MCF 10A (cell line): ENCODE measurements at regions not wholly inside any gene's neighbourhood (a gene's known extent, or its start where the extent isn't known, plus 50 kb on each side); places are given as distances from the start of the nearest gene placed in this dataset.

ENCODE experiments used
- BruUV-seq: library from RNA; stranded (reverse); fragments of 400-500 nt; replicated peaks from 2 replicates; lab custom pipeline; 2021; lab: Mats Ljungman, UMichigan
- CTCF ChIA-PET: fragments of 300-600 bp; sonication (Branson Sonifier 250); formaldehyde crosslinking; extraction: SDS; loops from one replicate; lab custom pipeline; 2021; ENCODE audit warnings: antibody characterized with exemption, inconsistent platforms; lab: Yijun Ruan, JAX
- POLR2A ChIA-PET: fragments of 300-600, 350-650 bp; sonication (Branson Sonifier 250); formaldehyde crosslinking; extraction: SDS; loops from one replicate; lab custom pipeline; 2020; ENCODE audit warnings: antibody characterized with exemption, inconsistent platforms; lab: Yijun Ruan, JAX
- DNase-seq: peaks from one replicate; pipeline ENCODE4 v3.0.0-alpha.2; 2018; ENCODE audit not compliant: unreplicated experiment
- H3K27ac Mint-ChIP-seq: one replicate; pipeline ENCODE4 v1.8.0; 2022; ENCODE audit warnings: mild to moderate bottlenecking, low read depth, mixed read lengths; ENCODE audit not compliant: unreplicated experiment
- H3K27me3 Mint-ChIP-seq: one replicate; pipeline ENCODE4 v1.8.0; 2022; ENCODE audit warnings: mixed read lengths; ENCODE audit not compliant: insufficient read depth, unreplicated experiment
- H3K36me3 Mint-ChIP-seq: one replicate; pipeline ENCODE4 v1.8.0; 2022; ENCODE audit warnings: mild to moderate bottlenecking, moderate library complexity, mixed read lengths; ENCODE audit not compliant: insufficient read depth, unreplicated experiment
- H3K4me1 Mint-ChIP-seq: one replicate; pipeline ENCODE4 v1.8.0; 2022; ENCODE audit warnings: mixed read lengths; ENCODE audit not compliant: insufficient read depth, unreplicated experiment
- H3K4me3 Mint-ChIP-seq: one replicate; pipeline ENCODE4 v1.8.0; 2022; ENCODE audit warnings: mild to moderate bottlenecking, moderate library complexity, mixed read lengths; ENCODE audit not compliant: unreplicated experiment
- H3K9me3 Mint-ChIP-seq: one replicate; pipeline ENCODE4 v1.8.0; 2022; ENCODE audit warnings: mixed read lengths; ENCODE audit not compliant: unreplicated experiment
- intact Hi-C: fragments of 100-400 bp; cut with micrococcal nuclease; formaldehyde crosslinking; loops from 2 replicates; pipeline ENCODE4 v1.14.1; 2022
- TF ChIP-seq, protein P1 (sequence below): fragments of 200-600 bp; IDR thresholded peaks from one replicate; pipeline ENCODE4 v1.8.0; 2022; ENCODE audit warnings: antibody characterized with exemption, mild to moderate bottlenecking; ENCODE audit not compliant: unreplicated experiment

DNA sequence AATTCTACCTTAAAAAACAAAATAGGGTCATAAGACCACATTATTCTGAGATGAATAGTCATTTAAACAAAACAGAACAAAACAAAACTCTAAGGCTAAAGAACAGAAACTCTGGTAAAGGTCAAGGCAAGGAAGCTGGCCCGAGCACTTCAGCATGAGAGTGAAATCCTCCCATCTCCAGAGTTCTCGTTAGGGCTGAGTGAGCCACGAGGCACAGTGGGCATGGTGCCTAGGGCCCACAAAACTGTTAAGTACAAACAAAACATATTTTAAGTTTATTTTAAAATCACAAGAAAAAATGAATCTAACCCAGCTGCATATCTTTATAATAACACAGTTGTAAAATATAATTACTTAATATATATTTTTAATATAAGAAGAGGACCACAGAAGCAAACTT lies 417.8 kb upstream of the GBE1 start:
- intact Hi-C loops: no loop called here
- TF ChIP-seq, protein P1, sequence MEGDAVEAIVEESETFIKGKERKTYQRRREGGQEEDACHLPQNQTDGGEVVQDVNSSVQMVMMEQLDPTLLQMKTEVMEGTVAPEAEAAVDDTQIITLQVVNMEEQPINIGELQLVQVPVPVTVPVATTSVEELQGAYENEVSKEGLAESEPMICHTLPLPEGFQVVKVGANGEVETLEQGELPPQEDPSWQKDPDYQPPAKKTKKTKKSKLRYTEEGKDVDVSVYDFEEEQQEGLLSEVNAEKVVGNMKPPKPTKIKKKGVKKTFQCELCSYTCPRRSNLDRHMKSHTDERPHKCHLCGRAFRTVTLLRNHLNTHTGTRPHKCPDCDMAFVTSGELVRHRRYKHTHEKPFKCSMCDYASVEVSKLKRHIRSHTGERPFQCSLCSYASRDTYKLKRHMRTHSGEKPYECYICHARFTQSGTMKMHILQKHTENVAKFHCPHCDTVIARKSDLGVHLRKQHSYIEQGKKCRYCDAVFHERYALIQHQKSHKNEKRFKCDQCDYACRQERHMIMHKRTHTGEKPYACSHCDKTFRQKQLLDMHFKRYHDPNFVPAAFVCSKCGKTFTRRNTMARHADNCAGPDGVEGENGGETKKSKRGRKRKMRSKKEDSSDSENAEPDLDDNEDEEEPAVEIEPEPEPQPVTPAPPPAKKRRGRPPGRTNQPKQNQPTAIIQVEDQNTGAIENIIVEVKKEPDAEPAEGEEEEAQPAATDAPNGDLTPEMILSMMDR: no peak
- H3K27ac Mint-ChIP-seq: no peak overlapping the region
- no peaks in the 10 kb centered on the region for H3K36me3 Mint-ChIP-seq
- CTCF ChIA-PET: interaction anchor here (0.6 kb wide), 1 partner anchor 801 kb away, joined by 4 read pairs; no protein-coding TSS in a partner anchor
- no peaks in the 10 kb centered on the region for H3K27me3 Mint-ChIP-seq
- no peaks in the 10 kb centered on the region for H3K4me1 Mint-ChIP-seq
- DNase-seq: no peak
- no TSS peak for BruUV-seq
- no peak overlapping the region for H3K4me3 Mint-ChIP-seq
- H3K9me3 Mint-ChIP-seq: no peaks in the 10 kb centered on the region
- POLR2A ChIA-PET: no interaction called here

DNA sequence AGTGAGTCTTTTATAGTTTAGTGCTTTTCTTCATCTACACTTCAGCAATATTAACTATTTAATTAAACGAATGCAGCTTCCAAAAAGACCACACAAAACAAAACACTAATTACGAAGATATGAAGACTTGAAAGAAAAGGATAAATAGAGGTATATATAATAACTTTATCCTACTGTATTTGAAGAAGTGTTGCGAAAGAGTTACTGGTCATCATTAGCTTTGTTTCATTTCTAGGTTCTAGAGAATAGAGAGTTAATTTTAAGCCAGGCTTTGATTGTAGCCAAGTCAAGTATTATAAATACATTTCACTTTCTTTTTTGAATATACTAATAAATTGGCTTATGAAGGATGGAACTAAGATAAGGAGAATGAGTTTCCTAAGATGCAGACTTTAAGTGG lies 416.8 kb upstream of the GBE1 start:
- POLR2A ChIA-PET: no interaction called here
- CTCF ChIA-PET: no interaction called here

DNA sequence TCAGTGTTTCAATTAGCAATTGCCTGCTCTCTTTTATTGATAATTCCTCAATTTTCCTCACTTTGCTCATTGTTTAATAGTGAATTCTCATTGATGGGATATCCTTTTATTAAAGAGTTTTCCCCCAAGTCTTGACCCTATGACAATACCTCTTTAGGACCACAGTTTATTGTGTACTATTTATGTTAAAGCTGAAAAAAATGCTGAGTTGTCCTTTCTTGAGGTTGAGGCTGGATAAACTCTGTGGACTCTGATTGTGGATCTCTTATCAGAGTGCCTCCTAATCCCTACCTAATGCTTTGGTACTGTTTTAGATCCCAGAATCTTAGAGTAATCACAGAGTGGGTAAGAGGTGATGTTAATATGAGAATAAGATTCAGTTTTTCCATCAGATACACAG lies 416.3 kb upstream of the GBE1 start:
- intact Hi-C loops: no loop called here
- ChIA-PET CTCF (no interaction called here), POLR2A (no interaction called here)
- Mint-ChIP-seq H3K27me3 (no peaks in the 10 kb centered on the region), H3K9me3 (no peaks in the 10 kb centered on the region), H3K36me3 (no peaks in the 10 kb centered on the region), H3K27ac (no peak overlapping the region), H3K4me3 (no peak overlapping the region), H3K4me1 (no peaks in the 10 kb centered on the region)
- no peak for DNase-seq
- TF ChIP-seq, protein P1: no peak
- no TSS peak for BruUV-seq

More for the DNA sequence above, 416.8 kb upstream of the GBE1 start:
- DNase-seq: no peak
- intact Hi-C loops: no loop called here
- H3K9me3 Mint-ChIP-seq: no peaks in the 10 kb centered on the region
- no TSS peak for BruUV-seq
- no peaks in the 10 kb centered on the region for H3K36me3 Mint-ChIP-seq
- H3K27ac Mint-ChIP-seq: no peak overlapping the region
- TF ChIP-seq, protein P1: no peak
- H3K4me1 Mint-ChIP-seq: no peaks in the 10 kb centered on the region
- no peaks in the 10 kb centered on the region for H3K27me3 Mint-ChIP-seq
- H3K4me3 Mint-ChIP-seq: no peak overlapping the region

DNA sequence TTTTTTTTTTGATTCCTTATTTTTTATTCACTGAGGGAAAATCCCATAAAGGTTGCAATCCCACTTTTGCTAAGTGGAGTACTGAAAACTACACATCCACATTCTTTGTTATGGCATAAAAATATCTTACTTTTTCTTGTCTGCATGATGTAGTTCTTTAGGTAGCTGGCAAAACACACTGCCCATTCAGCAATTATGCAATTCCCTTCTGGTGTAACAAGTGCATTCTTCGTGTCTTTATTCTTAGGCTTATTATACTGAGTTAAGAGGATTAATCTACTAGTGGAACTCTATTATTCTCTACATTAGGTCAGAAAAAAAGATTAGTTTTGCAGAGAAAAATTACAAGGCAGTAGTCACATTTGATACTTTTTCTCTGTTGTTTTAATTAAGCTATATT lies 403.8 kb upstream of the GBE1 start:
- no peak for DNase-seq
- H3K36me3 Mint-ChIP-seq: no peaks in the 10 kb centered on the region
- intact Hi-C loops: no loop called here
- ChIA-PET POLR2A (no interaction called here), CTCF (no interaction called here)
- BruUV-seq: no TSS peak
- no peak overlapping the region for H3K4me3 Mint-ChIP-seq
- no peaks in the 10 kb centered on the region for H3K27me3 Mint-ChIP-seq
- H3K9me3 Mint-ChIP-seq: no peaks in the 10 kb centered on the region
- TF ChIP-seq, protein P1: no peak
- H3K27ac Mint-ChIP-seq: no peak overlapping the region
- no peaks in the 10 kb centered on the region for H3K4me1 Mint-ChIP-seq
